Body of pancreas (tissue), 4 donors: ENCODE measurements at regions not wholly inside any gene's neighbourhood (a gene's known extent, or its start where the extent isn't known, plus 50 kb on each side); places are given as distances from the start of the nearest gene placed in this dataset.

Experiments
- CTCF ChIP-seq, 7 experiments: fragments of 450-650 bp in 4 of 7; fragments of 200-600 bp in 3 of 7; sonication (generic) in 3 of 7; IDR thresholded peaks; one replicate each; pipeline ENCODE4 v1.5.1; 2016 to 2019; ENCODE audit warnings: antibody characterized with exemption in 7 of 7
- POLR2A ChIP-seq, 3 donors: fragments of 450-650 bp; IDR thresholded peaks; one replicate each; pipeline ENCODE4 v1.6.1; 2016; ENCODE audit warnings: antibody characterized with exemption in 3 of 3, mild to moderate bottlenecking in 2 of 3

- peak in 5 of 7 experiments; percentile 11 to 49 (median 35) for TF ChIP-seq CTCF (IDR thresholded peaks at IDR 0.05)
- no peak for TF ChIP-seq POLR2A (IDR thresholded peaks at IDR 0.05)
Measured at GRCh38 chr20:17823409-17824144, 123.8 kb downstream of the BANF2 start.
